Panc1 (cell line): ENCODE measurements at regions not wholly inside any gene's neighbourhood (a gene's known extent, or its start where the extent isn't known, plus 50 kb on each side); places are given as distances from the start of the nearest gene placed in this dataset.

ENCODE experiments used
- POLR2AphosphoS5 ChIP-seq: IDR thresholded peaks from 2 replicates; pipeline ENCODE4 v1.6.1; 2012; ENCODE audit warnings: mild to moderate bottlenecking, low read depth, low read length, moderate library complexity
- SIN3A ChIP-seq: IDR thresholded peaks from 2 replicates; pipeline ENCODE4 v1.6.1; 2012; ENCODE audit warnings: low read depth, mild to moderate bottlenecking, low read length, moderate library complexity, borderline replicate concordance; ENCODE audit not compliant: insufficient read depth
- TCF7L2 ChIP-seq: IDR thresholded peaks from 2 replicates; pipeline ENCODE4 v1.6.1; 2011; ENCODE audit warnings: mild to moderate bottlenecking, low read depth, low read length, inconsistent platforms
- TF ChIP-seq, protein P1 (sequence below): fragments of 450-650 bp; IDR thresholded peaks from 2 replicates; pipeline ENCODE4 v1.5.1; 2017; ENCODE audit warnings: mild to moderate bottlenecking
- TF ChIP-seq, protein P2 (sequence below), 2 experiments: IDR thresholded peaks; 2 replicates each; pipeline ENCODE4 v1.6.1; 2011 to 2012; ENCODE audit warnings: low read depth in 2 of 2, control low read depth in 1 of 2, low read length in 1 of 2, mild to moderate bottlenecking in 1 of 2, moderate library complexity in 1 of 2; ENCODE audit not compliant: insufficient read depth in 1 of 2

GRCh38 chr3:18188491-18188890, 236.6 kb downstream of the SATB1 start:
- no peak for TF ChIP-seq POLR2AphosphoS5
- TF ChIP-seq, protein P1, sequence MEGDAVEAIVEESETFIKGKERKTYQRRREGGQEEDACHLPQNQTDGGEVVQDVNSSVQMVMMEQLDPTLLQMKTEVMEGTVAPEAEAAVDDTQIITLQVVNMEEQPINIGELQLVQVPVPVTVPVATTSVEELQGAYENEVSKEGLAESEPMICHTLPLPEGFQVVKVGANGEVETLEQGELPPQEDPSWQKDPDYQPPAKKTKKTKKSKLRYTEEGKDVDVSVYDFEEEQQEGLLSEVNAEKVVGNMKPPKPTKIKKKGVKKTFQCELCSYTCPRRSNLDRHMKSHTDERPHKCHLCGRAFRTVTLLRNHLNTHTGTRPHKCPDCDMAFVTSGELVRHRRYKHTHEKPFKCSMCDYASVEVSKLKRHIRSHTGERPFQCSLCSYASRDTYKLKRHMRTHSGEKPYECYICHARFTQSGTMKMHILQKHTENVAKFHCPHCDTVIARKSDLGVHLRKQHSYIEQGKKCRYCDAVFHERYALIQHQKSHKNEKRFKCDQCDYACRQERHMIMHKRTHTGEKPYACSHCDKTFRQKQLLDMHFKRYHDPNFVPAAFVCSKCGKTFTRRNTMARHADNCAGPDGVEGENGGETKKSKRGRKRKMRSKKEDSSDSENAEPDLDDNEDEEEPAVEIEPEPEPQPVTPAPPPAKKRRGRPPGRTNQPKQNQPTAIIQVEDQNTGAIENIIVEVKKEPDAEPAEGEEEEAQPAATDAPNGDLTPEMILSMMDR, result no peak
- TF ChIP-seq, protein P2, sequence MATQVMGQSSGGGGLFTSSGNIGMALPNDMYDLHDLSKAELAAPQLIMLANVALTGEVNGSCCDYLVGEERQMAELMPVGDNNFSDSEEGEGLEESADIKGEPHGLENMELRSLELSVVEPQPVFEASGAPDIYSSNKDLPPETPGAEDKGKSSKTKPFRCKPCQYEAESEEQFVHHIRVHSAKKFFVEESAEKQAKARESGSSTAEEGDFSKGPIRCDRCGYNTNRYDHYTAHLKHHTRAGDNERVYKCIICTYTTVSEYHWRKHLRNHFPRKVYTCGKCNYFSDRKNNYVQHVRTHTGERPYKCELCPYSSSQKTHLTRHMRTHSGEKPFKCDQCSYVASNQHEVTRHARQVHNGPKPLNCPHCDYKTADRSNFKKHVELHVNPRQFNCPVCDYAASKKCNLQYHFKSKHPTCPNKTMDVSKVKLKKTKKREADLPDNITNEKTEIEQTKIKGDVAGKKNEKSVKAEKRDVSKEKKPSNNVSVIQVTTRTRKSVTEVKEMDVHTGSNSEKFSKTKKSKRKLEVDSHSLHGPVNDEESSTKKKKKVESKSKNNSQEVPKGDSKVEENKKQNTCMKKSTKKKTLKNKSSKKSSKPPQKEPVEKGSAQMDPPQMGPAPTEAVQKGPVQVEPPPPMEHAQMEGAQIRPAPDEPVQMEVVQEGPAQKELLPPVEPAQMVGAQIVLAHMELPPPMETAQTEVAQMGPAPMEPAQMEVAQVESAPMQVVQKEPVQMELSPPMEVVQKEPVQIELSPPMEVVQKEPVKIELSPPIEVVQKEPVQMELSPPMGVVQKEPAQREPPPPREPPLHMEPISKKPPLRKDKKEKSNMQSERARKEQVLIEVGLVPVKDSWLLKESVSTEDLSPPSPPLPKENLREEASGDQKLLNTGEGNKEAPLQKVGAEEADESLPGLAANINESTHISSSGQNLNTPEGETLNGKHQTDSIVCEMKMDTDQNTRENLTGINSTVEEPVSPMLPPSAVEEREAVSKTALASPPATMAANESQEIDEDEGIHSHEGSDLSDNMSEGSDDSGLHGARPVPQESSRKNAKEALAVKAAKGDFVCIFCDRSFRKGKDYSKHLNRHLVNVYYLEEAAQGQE (IDR thresholded peaks at IDR 0.05; ENCODE audit: insufficient read depth in 1 of 2, low read depth in 2 of 2, low read length in 1 of 2), result no peak
- no peak for TF ChIP-seq SIN3A
- no peak for TF ChIP-seq TCF7L2
